ENCODE measurements at regions not wholly inside any gene's neighbourhood (a gene's known extent, or its start where the extent isn't known, plus 50 kb on each side); places are given as distances from the start of the nearest gene placed in this dataset.

GRCh38 chr7:153413199-153413539 is 639.0 kb upstream of the DPP6 start:
- TF ChIP-seq CTCF (IDR thresholded peaks at IDR 0.05) (no peak), POLR2A (IDR thresholded peaks at IDR 0.05) (no peak)

Measured in Peyer's patch (tissue), 4 donors.